ENCODE measurements at regions not wholly inside any gene's neighbourhood (a gene's known extent, or its start where the extent isn't known, plus 50 kb on each side); places are given as distances from the start of the nearest gene placed in this dataset.

- TF ChIP-seq POLR2A (IDR thresholded peaks at IDR 0.05) (no peak), CTCF (IDR thresholded peaks at IDR 0.05) (no peak)
Observed at GRCh38 chr6:21522143-21522747, 71.3 kb upstream of the SOX4 start.

Measured in Peyer's patch (tissue), 4 donors.